Subcutaneous abdominal adipose tissue (tissue), 5 donors: ENCODE measurements at regions not wholly inside any gene's neighbourhood (a gene's known extent, or its start where the extent isn't known, plus 50 kb on each side); places are given as distances from the start of the nearest gene placed in this dataset.

Experiments used
- H3K27ac ChIP-seq: one replicate; pipeline ENCODE4 v1.7.0; 2013; ENCODE audit warnings: low read depth, mild to moderate bottlenecking, inconsistent platforms, low read length, moderate library complexity
- H3K27me3 ChIP-seq, 5 donors: one replicate each; pipeline ENCODE4 v1.7.0; 2013; ENCODE audit warnings: low read length in 5 of 5, inconsistent platforms in 1 of 5; ENCODE audit not compliant: control insufficient read depth in 5 of 5, insufficient read depth in 4 of 5
- H3K36me3 ChIP-seq, 5 donors: one replicate each; pipeline ENCODE4 v1.7.0; 2013; ENCODE audit warnings: low read length in 5 of 5; ENCODE audit not compliant: control insufficient read depth in 5 of 5, insufficient read depth in 5 of 5
- H3K4me1 ChIP-seq, 5 donors: one replicate each; pipeline ENCODE4 v1.7.0; 2013; ENCODE audit warnings: low read length in 5 of 5, mild to moderate bottlenecking in 3 of 5, moderate library complexity in 1 of 5; ENCODE audit not compliant: control insufficient read depth in 5 of 5, insufficient read depth in 5 of 5
- H3K4me3 ChIP-seq, 5 donors: one replicate each; pipeline ENCODE4 v1.7.0; 2013; ENCODE audit warnings: low read length in 5 of 5, low read depth in 1 of 5
- H3K9ac ChIP-seq, 5 donors: one replicate each; pipeline ENCODE4 v1.7.0; 2013; ENCODE audit warnings: low read length in 5 of 5, mild to moderate bottlenecking in 4 of 5, moderate library complexity in 3 of 5
- H3K9me3 ChIP-seq, 5 donors: one replicate each; pipeline ENCODE4 v1.7.0; 2013; ENCODE audit warnings: low read length in 5 of 5; ENCODE audit not compliant: control insufficient read depth in 5 of 5
- donor health status: healthy.
- donor health status: healthy.
- donor health status: healthy.
- donor health status: healthy.
- donor health status: healthy.

DNA sequence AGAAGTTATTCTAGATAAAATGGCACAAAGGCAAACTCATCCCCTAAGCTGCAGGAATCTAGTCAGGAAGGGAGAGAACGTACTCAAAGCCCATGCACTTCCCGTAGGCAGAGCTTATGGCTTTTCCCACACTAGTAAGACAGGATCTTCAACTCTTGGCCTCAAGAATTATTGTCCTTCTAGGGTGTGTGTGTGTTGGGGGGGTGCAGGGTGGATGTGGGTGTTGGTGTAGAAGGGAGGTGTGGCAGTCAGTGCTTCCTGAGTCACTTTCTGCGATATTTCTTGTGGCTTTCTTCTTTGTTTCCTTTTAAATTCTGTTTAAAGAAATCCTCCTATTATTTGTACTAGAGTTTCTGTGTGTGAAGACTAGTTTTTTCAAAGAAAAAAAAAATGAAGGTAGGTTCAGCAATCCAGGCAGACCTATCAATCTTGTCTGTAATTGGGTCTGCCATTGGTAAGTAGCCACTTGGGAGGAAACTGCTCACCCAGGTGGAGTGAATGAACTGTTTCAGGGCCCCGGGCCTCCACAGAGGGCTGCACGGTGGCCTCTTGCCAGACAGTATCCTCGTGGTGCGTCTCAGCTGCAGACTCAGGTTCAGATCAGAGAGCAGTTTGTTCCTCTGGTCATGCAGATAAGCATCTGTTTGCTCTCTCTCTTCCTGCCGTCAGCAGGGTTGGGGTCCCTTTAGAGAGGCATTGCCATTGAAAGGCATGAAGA is 131.9 kb downstream of the NPR3 start:
- H3K27ac ChIP-seq, result no peak overlapping the region
- no peak overlapping the region for H3K9ac ChIP-seq
- no peaks in the 10 kb centered on the region for H3K36me3 ChIP-seq
- no peak overlapping the region for H3K4me3 ChIP-seq
- H3K27me3 ChIP-seq, result no peaks in the 10 kb centered on the region
- no peaks in the 10 kb centered on the region for H3K9me3 ChIP-seq
- H3K4me1 ChIP-seq, result peaks cover 0 to 3% (median 0%) of the 10 kb centered on the region in 5 donors

DNA sequence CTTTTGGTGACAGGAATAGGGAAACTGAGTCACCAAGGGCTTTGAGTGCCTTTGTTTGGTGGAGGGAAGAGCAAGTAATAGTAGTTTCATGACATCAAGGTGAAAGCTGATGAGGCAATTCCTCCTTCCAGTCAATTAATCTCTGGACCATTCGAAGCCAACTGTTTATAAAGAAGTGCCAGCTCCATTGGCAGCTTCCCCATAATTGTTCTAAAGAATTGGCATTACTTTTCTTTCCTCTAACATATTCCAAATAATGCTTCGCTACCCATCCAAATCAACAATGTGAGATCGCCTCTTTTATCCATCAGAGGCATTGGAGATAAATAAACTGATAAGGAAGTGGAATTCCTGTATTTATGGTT is 132.4 kb downstream of the NPR3 start:
- Histone ChIP-seq H3K4me1 (peaks cover 0 to 3% (median 1%) of the 10 kb centered on the region in 5 donors), H3K36me3 (no peaks in the 10 kb centered on the region), H3K9ac (no peak overlapping the region), H3K27ac (no peak overlapping the region), H3K9me3 (no peaks in the 10 kb centered on the region), H3K27me3 (no peaks in the 10 kb centered on the region), H3K4me3 (no peak overlapping the region)

GRCh38 chr5:32845171-32845570 is 134.1 kb downstream of the NPR3 start:
- H3K9me3 ChIP-seq, result no peaks in the 10 kb centered on the region
- H3K27me3 ChIP-seq, result no peaks in the 10 kb centered on the region
- H3K27ac ChIP-seq, result no peak overlapping the region
- no peak overlapping the region for H3K9ac ChIP-seq
- no peaks in the 10 kb centered on the region for H3K36me3 ChIP-seq
- H3K4me3 ChIP-seq, result no peak overlapping the region
- H3K4me1 ChIP-seq, result peaks cover 0 to 10% (median 4%) of the 10 kb centered on the region in 5 donors

- Histone ChIP-seq H3K9ac (no peak overlapping the region), H3K4me1 (peaks cover 2 to 30% (median 24%) of the 10 kb centered on the region in 5 donors)
Observed at GRCh38 chr5:32848120-32848519, 137.0 kb downstream of the NPR3 start.

DNA sequence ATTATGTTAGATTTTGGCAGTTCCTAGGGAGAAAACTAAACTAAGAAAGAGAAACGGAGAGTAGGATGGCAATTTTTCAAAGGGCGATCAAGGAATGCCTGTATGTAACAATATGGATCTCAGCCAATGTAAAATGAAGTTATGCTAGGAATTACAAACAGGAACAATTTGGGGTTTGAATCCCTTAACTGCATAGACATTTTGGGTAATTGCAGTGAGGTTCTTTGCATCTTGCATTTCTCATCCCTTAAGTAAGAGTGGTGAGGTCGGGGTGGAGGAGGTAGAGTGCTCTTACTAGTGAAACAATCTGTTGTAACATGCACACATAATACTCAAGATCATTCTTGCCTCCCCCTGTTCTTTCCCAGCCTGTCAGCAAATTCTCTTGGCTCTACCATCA is 137.6 kb downstream of the NPR3 start:
- no peak overlapping the region for H3K4me3 ChIP-seq
- no peaks in the 10 kb centered on the region for H3K27me3 ChIP-seq
- H3K4me1 ChIP-seq, result peaks cover 2 to 30% (median 25%) of the 10 kb centered on the region in 5 donors
- no peaks in the 10 kb centered on the region for H3K9me3 ChIP-seq
- no peak overlapping the region for H3K9ac ChIP-seq
- no peak overlapping the region for H3K27ac ChIP-seq
- no peaks in the 10 kb centered on the region for H3K36me3 ChIP-seq

More at GRCh38 chr5:32848120-32848519, 137.0 kb downstream of the NPR3 start:
- H3K9me3 ChIP-seq, result no peaks in the 10 kb centered on the region
- H3K27ac ChIP-seq, result no peak overlapping the region
- H3K27me3 ChIP-seq, result no peaks in the 10 kb centered on the region
- no peak overlapping the region for H3K4me3 ChIP-seq
- H3K36me3 ChIP-seq, result no peaks in the 10 kb centered on the region

- no peak overlapping the region for H3K27ac ChIP-seq
- H3K9ac ChIP-seq, result no peak overlapping the region
- H3K27me3 ChIP-seq, result no peaks in the 10 kb centered on the region
- H3K4me3 ChIP-seq, result no peak overlapping the region
- no peaks in the 10 kb centered on the region for H3K9me3 ChIP-seq
- no peaks in the 10 kb centered on the region for H3K36me3 ChIP-seq
- peaks cover 2 to 30% (median 25%) of the 10 kb centered on the region in 5 donors for H3K4me1 ChIP-seq
Observed at GRCh38 chr5:32850817-32851496, 139.8 kb downstream of the NPR3 start.

- H3K27ac ChIP-seq, result peak overlapping the region; percentile 6
- H3K4me3 ChIP-seq, result no peak overlapping the region
- H3K4me1 ChIP-seq, result peaks cover 2 to 30% (median 25%) of the 10 kb centered on the region in 5 donors
- H3K9ac ChIP-seq, result no peak overlapping the region
- H3K27me3 ChIP-seq, result no peaks in the 10 kb centered on the region
- no peaks in the 10 kb centered on the region for H3K36me3 ChIP-seq
- no peaks in the 10 kb centered on the region for H3K9me3 ChIP-seq
Observed at GRCh38 chr5:32851559-32852173, 140.5 kb downstream of the NPR3 start.

GRCh38 chr5:32852535-32852934 is 141.4 kb downstream of the NPR3 start:
- H3K4me3 ChIP-seq, result peak overlapping the region in 2 of 5 donors; percentile 13 to 44
- H3K27me3 ChIP-seq, result no peaks in the 10 kb centered on the region
- H3K9ac ChIP-seq, result peak overlapping the region in 1 of 5 donors; percentile 7
- no peak overlapping the region for H3K27ac ChIP-seq
- H3K9me3 ChIP-seq, result peaks cover 0 to 4% (median 3%) of the 10 kb centered on the region in 5 donors
- no peaks in the 10 kb centered on the region for H3K36me3 ChIP-seq
- peaks cover 2 to 30% (median 25%) of the 10 kb centered on the region in 5 donors for H3K4me1 ChIP-seq

DNA sequence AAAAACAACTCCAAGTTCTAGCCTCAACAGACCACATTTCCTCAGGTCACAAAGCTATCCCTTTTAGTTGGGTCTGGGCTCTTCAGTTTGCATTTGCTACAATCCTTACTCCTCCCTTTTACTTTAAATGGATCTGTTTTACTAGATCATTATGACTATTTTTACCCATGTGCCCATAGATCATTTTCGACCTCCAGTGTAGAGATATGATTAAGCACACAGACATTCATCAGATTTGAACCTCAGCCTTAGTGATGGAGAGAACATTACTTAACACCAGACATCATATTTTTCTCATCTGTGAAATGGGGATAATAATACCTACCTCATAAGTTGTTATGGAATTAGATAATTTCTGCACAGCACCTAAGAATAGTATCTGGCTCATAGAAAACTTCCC is 141.9 kb downstream of the NPR3 start:
- peaks cover 2 to 30% (median 25%) of the 10 kb centered on the region in 5 donors for H3K4me1 ChIP-seq
- H3K36me3 ChIP-seq, result no peaks in the 10 kb centered on the region
- no peak overlapping the region for H3K27ac ChIP-seq
- H3K9ac ChIP-seq, result peak overlapping the region in 1 of 5 donors; percentile 7
- no peak overlapping the region for H3K4me3 ChIP-seq
- H3K27me3 ChIP-seq, result no peaks in the 10 kb centered on the region
- H3K9me3 ChIP-seq, result peaks cover 0 to 7% (median 4%) of the 10 kb centered on the region in 5 donors

GRCh38 chr5:32854473-32854872 is 143.4 kb downstream of the NPR3 start:
- Histone ChIP-seq H3K4me1 (peaks cover 2 to 23% (median 20%) of the 10 kb centered on the region in 5 donors), H3K36me3 (no peaks in the 10 kb centered on the region), H3K27me3 (no peaks in the 10 kb centered on the region), H3K9me3 (peaks cover 0 to 20% (median 14%) of the 10 kb centered on the region in 5 donors), H3K27ac (no peak overlapping the region), H3K4me3 (no peak overlapping the region), H3K9ac (no peak overlapping the region)
